Retinal pigment epithelial cell (primary cell): ENCODE measurements at regions not wholly inside any gene's neighbourhood (a gene's known extent, or its start where the extent isn't known, plus 50 kb on each side); places are given as distances from the start of the nearest gene placed in this dataset.

Experiments
- DNase-seq: peaks from one replicate; pipeline ENCODE4 v3.0.0-alpha.2; 2010; ENCODE audit warnings: low read depth
- H3K4me3 ChIP-seq: 2 replicates; pipeline ENCODE4 v1.5.1; 2011; ENCODE audit warnings: mild to moderate bottlenecking, low read length, control low read depth, moderate library complexity
- TF ChIP-seq, protein P1 (sequence below): conservative IDR thresholded peaks from 2 replicates; pipeline ENCODE4 v1.5.1; 2011; ENCODE audit warnings: low read depth, low read length, control low read depth, inconsistent platforms

GRCh38 chr6:95501032-95501904 lies 76.1 kb upstream of the MANEA start:
- no peak for DNase-seq
- TF ChIP-seq, protein P1, sequence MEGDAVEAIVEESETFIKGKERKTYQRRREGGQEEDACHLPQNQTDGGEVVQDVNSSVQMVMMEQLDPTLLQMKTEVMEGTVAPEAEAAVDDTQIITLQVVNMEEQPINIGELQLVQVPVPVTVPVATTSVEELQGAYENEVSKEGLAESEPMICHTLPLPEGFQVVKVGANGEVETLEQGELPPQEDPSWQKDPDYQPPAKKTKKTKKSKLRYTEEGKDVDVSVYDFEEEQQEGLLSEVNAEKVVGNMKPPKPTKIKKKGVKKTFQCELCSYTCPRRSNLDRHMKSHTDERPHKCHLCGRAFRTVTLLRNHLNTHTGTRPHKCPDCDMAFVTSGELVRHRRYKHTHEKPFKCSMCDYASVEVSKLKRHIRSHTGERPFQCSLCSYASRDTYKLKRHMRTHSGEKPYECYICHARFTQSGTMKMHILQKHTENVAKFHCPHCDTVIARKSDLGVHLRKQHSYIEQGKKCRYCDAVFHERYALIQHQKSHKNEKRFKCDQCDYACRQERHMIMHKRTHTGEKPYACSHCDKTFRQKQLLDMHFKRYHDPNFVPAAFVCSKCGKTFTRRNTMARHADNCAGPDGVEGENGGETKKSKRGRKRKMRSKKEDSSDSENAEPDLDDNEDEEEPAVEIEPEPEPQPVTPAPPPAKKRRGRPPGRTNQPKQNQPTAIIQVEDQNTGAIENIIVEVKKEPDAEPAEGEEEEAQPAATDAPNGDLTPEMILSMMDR: no peak
- H3K4me3 ChIP-seq: no peak overlapping the region

GRCh38 chr6:95503568-95503967 lies 73.8 kb upstream of the MANEA start:
- DNase-seq: no peak
- TF ChIP-seq, protein P1: no peak
- no peak overlapping the region for H3K4me3 ChIP-seq

DNA sequence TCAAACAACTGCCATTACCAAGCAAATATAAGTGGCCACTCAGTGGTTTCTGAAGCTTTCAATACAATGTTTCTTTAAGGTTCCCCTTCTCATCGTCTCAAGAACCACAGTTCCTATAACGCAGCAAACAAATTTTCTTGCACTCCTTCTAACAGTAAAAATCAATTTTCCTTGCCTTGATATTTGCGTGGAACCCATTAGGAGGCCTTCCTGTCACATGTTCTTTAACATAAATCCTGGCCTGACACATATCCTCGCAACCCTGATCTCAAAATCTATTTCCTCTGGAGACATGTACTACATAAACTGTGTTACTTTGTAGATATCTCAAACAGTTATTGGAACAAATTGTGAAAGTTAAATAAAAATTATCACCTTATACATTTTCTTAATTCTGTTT lies 65.9 kb upstream of the MANEA start:
- DNase-seq: no peak
- no peak overlapping the region for H3K4me3 ChIP-seq
- TF ChIP-seq, protein P1: no peak

DNA sequence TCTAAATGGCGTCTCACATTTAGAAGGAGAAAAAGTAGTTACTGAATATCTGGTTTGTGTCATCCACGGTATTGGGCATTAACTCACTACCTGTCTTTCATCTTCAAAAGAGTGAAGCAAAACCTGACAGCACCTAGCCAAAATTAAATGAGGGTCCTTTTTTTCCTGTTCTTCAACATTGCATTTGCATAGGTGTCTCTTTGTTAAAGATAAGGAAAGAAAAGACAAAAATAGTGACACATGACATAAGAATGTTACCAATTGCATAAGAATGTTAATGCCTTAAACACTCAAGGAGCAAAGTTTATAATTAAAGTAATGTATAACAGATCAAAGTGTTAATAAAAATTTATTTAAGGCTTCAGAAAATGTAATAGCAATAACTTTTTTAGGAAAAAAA lies 61.4 kb upstream of the MANEA start:
- DNase-seq: no peak
- no peak overlapping the region for H3K4me3 ChIP-seq
- TF ChIP-seq, protein P1: no peak

DNA sequence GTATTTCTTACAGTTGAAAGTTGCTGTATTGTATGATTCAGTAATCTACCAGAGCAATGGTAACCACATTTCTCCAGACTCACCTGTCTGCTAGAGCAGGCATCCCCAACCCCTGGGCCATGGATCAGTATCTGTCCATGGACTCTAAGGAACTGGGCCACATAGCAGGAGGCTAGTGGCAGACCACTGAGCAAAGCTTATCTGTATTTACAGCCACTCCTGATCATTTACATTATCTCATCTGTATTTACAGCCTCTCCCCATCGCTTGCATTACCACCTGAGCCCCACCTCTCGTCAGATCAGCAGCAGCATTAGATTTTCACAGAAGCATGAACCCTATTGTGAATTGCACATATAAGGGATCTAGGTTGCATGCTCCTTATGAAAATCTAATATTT lies 60.3 kb upstream of the MANEA start:
- no peak for DNase-seq
- no peak overlapping the region for H3K4me3 ChIP-seq
- TF ChIP-seq, protein P1: no peak

DNA sequence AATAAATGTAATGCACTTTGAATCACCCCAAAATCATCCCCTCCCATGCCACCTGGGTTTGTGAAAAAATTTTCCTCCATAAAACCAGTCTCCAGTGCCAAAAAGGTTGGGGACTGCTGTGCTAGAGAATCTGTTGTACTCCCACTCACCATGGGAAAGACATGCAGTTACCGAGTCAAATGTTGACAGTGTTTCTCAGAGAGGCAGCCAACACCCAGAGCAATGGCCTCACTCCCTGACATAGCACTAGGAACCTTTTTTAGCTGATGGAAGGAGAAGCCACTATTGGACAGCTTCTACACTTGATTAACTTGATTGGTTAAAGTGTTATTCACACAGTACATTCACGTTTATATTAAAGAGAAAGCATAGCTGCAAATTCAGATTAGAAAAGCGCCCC lies 59.8 kb upstream of the MANEA start:
- TF ChIP-seq, protein P1: no peak
- H3K4me3 ChIP-seq: no peak overlapping the region
- no peak for DNase-seq

GRCh38 chr6:95518630-95519227 lies 58.6 kb upstream of the MANEA start:
- no peak for DNase-seq
- TF ChIP-seq, protein P1: no peak

More at GRCh38 chr6:95518630-95519227, 58.6 kb upstream of the MANEA start:
- no peak overlapping the region for H3K4me3 ChIP-seq
